ENCODE measurements at regions not wholly inside any gene's neighbourhood (a gene's known extent, or its start where the extent isn't known, plus 50 kb on each side); places are given as distances from the start of the nearest gene placed in this dataset.
"Not testable (repeated sequence)": the region's sequence is repeated elsewhere in the genome, so short reads cannot be mapped to it uniquely, and the experiment has no call there.

- DNase-seq: no peak
Measured at GRCh38 chr3:124636863-124637296, 93.4 kb upstream of the UMPS start.

GRCh38 chr3:124639406-124640237, 90.6 kb upstream of the UMPS start:
- DNase-seq: no peak

GRCh38 chr3:124640635-124641306, 89.5 kb upstream of the UMPS start:
- DNase-seq: no peak

GRCh38 chr3:124643453-124643852, 86.8 kb upstream of the UMPS start:
- no peak for DNase-seq

- not testable (repeated sequence) for DNase-seq
Measured at GRCh38 chr3:124646186-124646585, 84.1 kb upstream of the UMPS start.

- no peak for DNase-seq
Measured at GRCh38 chr3:124648551-124648950, 81.7 kb upstream of the UMPS start.

GRCh38 chr3:124650798-124651197, 79.5 kb upstream of the UMPS start:
- DNase-seq: no peak

- DNase-seq: not testable (repeated sequence)
Measured at GRCh38 chr3:124651416-124651815, 78.8 kb upstream of the UMPS start.

GRCh38 chr3:124652009-124652408, 78.2 kb upstream of the UMPS start:
- no peak for DNase-seq

GRCh38 chr3:124653071-124653796, 77.0 kb upstream of the UMPS start:
- no peak for DNase-seq

- DNase-seq: no peak
Measured at GRCh38 chr3:124653797-124654469, 76.3 kb upstream of the UMPS start.

- DNase-seq: no peak
Measured at GRCh38 chr3:124654470-124654845, 75.8 kb upstream of the UMPS start.

GRCh38 chr3:124656531-124656930, 73.7 kb upstream of the UMPS start:
- no peak for DNase-seq

- no peak for DNase-seq
Measured at GRCh38 chr3:124657138-124657537, 73.1 kb upstream of the UMPS start.

- no peak for DNase-seq
Measured at GRCh38 chr3:124658270-124658669, 72.0 kb upstream of the UMPS start.

GRCh38 chr3:124659175-124659574, 71.1 kb upstream of the UMPS start:
- no peak for DNase-seq

- DNase-seq: no peak
Measured at GRCh38 chr3:124660599-124660998, 69.7 kb upstream of the UMPS start.

GRCh38 chr3:124663690-124664089, 66.6 kb upstream of the UMPS start:
- no peak for DNase-seq

- no peak for DNase-seq
Measured at GRCh38 chr3:124664804-124665203, 65.4 kb upstream of the UMPS start.

- no peak for DNase-seq
Measured at GRCh38 chr3:124666067-124666466, 64.2 kb upstream of the UMPS start.

GRCh38 chr3:124669470-124669869, 60.8 kb upstream of the UMPS start:
- no peak for DNase-seq

- DNase-seq: no peak
Measured at GRCh38 chr3:124671106-124671505, 59.1 kb upstream of the UMPS start.
